ENCODE measurements at regions not wholly inside any gene's neighbourhood (a gene's known extent, or its start where the extent isn't known, plus 50 kb on each side); places are given as distances from the start of the nearest gene placed in this dataset.

- Histone ChIP-seq H3K27ac (ENCODE audit: low read depth) (no peak overlapping the region), H3K4me3 (no peak overlapping the region), H3K4me1 (ENCODE audit: insufficient read depth) (no peaks in the 10 kb centered on the region), H3K36me3 (ENCODE audit: insufficient read depth) (no peaks in the 10 kb centered on the region), H4K20me1 (replicated peaks; ENCODE audit: insufficient read depth) (no peaks in the 10 kb centered on the region), H3K79me2 (replicated peaks; ENCODE audit: insufficient read depth) (no peaks in the 10 kb centered on the region), H3K9me2 (ENCODE audit: insufficient read depth) (peaks cover 4% of the 10 kb centered on the region; the same call in 1 of the 2 replicates), H2AFZ (no peak overlapping the region), H3F3A (replicated peaks; ENCODE audit: low read depth) (no peaks in the 10 kb centered on the region), H3K27me3 (ENCODE audit: insufficient read depth) (no peaks in the 10 kb centered on the region), H3K4me2 (no peak overlapping the region)
- no peak overlapping the region for H3K27ac Mint-ChIP-seq
- TF ChIP-seq STAT1 (IDR thresholded peaks at IDR 0.05; ENCODE audit: unreplicated experiment) (no peak), POLR2AphosphoS5 (IDR thresholded peaks at IDR 0.05; ENCODE audit: low read depth) (no peak), EZH2 (IDR thresholded peaks at IDR 0.05; ENCODE audit: low read depth, unreplicated experiment) (no peak), CREB1 (CRISPR knock-in tag; IDR thresholded peaks at IDR 0.05; ENCODE audit: low read depth) (no peak), JUNB (IDR thresholded peaks at IDR 0.05; ENCODE audit: unreplicated experiment) (no peak), ZNF331 (CRISPR knock-in tag; IDR thresholded peaks at IDR 0.05; ENCODE audit: low read depth) (no peak), EZH2phosphoT487 (IDR thresholded peaks at IDR 0.05; ENCODE audit: unreplicated experiment) (no peak), NANOG (IDR thresholded peaks at IDR 0.05; ENCODE audit: borderline replicate concordance) (no peak), REST (IDR thresholded peaks at IDR 0.05; ENCODE audit: unreplicated experiment) (no peak), ETS1 (IDR thresholded peaks at IDR 0.05) (no peak), ZNF114 (CRISPR knock-in tag; IDR thresholded peaks at IDR 0.05) (no peak)
- TF ChIP-seq, protein P1, sequence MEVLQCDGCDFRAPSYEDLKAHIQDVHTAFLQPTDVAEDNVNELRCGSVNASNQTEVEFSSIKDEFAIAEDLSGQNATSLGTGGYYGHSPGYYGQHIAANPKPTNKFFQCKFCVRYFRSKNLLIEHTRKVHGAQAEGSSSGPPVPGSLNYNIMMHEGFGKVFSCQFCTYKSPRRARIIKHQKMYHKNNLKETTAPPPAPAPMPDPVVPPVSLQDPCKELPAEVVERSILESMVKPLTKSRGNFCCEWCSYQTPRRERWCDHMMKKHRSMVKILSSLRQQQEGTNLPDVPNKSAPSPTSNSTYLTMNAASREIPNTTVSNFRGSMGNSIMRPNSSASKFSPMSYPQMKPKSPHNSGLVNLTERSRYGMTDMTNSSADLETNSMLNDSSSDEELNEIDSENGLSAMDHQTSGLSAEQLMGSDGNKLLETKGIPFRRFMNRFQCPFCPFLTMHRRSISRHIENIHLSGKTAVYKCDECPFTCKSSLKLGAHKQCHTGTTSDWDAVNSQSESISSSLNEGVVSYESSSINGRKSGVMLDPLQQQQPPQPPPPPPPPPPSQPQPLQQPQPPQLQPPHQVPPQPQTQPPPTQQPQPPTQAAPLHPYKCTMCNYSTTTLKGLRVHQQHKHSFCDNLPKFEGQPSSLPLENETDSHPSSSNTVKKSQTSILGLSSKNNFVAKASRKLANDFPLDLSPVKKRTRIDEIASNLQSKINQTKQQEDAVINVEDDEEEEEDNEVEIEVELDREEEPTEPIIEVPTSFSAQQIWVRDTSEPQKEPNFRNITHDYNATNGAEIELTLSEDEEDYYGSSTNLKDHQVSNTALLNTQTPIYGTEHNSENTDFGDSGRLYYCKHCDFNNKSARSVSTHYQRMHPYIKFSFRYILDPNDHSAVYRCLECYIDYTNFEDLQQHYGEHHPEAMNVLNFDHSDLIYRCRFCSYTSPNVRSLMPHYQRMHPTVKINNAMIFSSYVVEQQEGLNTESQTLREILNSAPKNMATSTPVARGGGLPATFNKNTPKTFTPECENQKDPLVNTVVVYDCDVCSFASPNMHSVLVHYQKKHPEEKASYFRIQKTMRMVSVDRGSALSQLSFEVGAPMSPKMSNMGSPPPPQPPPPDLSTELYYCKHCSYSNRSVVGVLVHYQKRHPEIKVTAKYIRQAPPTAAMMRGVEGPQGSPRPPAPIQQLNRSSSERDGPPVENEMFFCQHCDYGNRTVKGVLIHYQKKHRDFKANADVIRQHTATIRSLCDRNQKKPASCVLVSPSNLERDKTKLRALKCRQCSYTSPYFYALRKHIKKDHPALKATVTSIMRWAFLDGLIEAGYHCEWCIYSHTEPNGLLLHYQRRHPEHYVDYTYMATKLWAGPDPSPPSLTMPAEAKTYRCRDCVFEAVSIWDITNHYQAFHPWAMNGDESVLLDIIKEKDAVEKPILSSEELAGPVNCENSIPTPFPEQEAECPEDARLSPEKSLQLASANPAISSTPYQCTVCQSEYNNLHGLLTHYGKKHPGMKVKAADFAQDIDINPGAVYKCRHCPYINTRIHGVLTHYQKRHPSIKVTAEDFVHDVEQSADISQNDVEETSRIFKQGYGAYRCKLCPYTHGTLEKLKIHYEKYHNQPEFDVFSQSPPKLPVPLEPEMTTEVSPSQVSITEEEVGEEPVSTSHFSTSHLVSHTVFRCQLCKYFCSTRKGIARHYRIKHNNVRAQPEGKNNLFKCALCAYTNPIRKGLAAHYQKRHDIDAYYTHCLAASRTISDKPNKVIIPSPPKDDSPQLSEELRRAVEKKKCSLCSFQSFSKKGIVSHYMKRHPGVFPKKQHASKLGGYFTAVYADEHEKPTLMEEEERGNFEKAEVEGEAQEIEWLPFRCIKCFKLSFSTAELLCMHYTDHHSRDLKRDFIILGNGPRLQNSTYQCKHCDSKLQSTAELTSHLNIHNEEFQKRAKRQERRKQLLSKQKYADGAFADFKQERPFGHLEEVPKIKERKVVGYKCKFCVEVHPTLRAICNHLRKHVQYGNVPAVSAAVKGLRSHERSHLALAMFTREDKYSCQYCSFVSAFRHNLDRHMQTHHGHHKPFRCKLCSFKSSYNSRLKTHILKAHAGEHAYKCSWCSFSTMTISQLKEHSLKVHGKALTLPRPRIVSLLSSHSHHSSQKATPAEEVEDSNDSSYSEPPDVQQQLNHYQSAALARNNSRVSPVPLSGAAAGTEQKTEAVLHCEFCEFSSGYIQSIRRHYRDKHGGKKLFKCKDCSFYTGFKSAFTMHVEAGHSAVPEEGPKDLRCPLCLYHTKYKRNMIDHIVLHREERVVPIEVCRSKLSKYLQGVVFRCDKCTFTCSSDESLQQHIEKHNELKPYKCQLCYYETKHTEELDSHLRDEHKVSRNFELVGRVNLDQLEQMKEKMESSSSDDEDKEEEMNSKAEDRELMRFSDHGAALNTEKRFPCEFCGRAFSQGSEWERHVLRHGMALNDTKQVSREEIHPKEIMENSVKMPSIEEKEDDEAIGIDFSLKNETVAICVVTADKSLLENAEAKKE (CRISPR knock-in tag; IDR thresholded peaks at IDR 0.05): no peak
- TF ChIP-seq, protein P2, sequence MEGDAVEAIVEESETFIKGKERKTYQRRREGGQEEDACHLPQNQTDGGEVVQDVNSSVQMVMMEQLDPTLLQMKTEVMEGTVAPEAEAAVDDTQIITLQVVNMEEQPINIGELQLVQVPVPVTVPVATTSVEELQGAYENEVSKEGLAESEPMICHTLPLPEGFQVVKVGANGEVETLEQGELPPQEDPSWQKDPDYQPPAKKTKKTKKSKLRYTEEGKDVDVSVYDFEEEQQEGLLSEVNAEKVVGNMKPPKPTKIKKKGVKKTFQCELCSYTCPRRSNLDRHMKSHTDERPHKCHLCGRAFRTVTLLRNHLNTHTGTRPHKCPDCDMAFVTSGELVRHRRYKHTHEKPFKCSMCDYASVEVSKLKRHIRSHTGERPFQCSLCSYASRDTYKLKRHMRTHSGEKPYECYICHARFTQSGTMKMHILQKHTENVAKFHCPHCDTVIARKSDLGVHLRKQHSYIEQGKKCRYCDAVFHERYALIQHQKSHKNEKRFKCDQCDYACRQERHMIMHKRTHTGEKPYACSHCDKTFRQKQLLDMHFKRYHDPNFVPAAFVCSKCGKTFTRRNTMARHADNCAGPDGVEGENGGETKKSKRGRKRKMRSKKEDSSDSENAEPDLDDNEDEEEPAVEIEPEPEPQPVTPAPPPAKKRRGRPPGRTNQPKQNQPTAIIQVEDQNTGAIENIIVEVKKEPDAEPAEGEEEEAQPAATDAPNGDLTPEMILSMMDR (conservative IDR thresholded peaks at IDR 0.05; ENCODE audit: low read depth in 2 of 2): no peak
- peaks cover 2% of the 10 kb centered on the region for H3K27me3 Mint-ChIP-seq (ENCODE audit: insufficient read depth, low read depth, poor library complexity)
- no peak for ATAC-seq
- no peak for DNase-seq (ENCODE audit: low spot score)
- H3K9me3 Mint-ChIP-seq: no peaks in the 10 kb centered on the region
- no peaks in the 10 kb centered on the region for H3K36me3 Mint-ChIP-seq (ENCODE audit: low read depth)
- H3K4me1 Mint-ChIP-seq: peaks cover 3% of the 10 kb centered on the region
- no peak overlapping the region for H3K4me3 Mint-ChIP-seq
These were observed 258.9 kb downstream of the SUDS3 start for GRCh38 chr12:118635276-118635675.

Data from GM23338 (cell line).